OCI-LY7 (cell line): ENCODE measurements at regions not wholly inside any gene's neighbourhood (a gene's known extent, or its start where the extent isn't known, plus 50 kb on each side); places are given as distances from the start of the nearest gene placed in this dataset.

Source experiments
- BruUV-seq: library from RNA; stranded (reverse); fragments of 400-500 nt; replicated peaks from 2 replicates; lab custom pipeline; 2021; lab: Mats Ljungman, UMichigan
- CTCF ChIA-PET: fragments of 300-600 bp; sonication (Branson Sonifier 250); formaldehyde crosslinking; loops from one replicate; lab custom pipeline; 2022; ENCODE audit warnings: antibody characterized with exemption; ENCODE audit not compliant: unreplicated experiment; lab: Charles Lee
- POLR2A ChIA-PET: fragments of 300-600 bp; sonication (Branson Sonifier 250); formaldehyde crosslinking; loops from one replicate; lab custom pipeline; 2022; ENCODE audit warnings: antibody characterized with exemption; lab: Charles Lee
- DNase-seq: peaks from one replicate; pipeline ENCODE4 v3.0.0-alpha.2; 2015; ENCODE audit warnings: low spot score
- H2AFZ ChIP-seq: fragments of 200-600 bp; sonication (generic), shearing (Covaris generic); 2 replicates; pipeline ENCODE4 v1.6.1; 2014; ENCODE audit warnings: mild to moderate bottlenecking, antibody characterized with exemption, low read length, moderate library complexity
- H3K27ac ChIP-seq: fragments of 200-600 bp; sonication (generic); 2 replicates; pipeline ENCODE4 v1.5.1; 2014; ENCODE audit warnings: mixed run types, low read depth, mild to moderate bottlenecking, moderate library complexity, low read length, inconsistent platforms; ENCODE audit not compliant: poor library complexity, severe bottlenecking
- H3K36me3 ChIP-seq: fragments of 200-600 bp; sonication (generic); 2 replicates; pipeline ENCODE4 v1.6.1; 2014; ENCODE audit warnings: mild to moderate bottlenecking, antibody characterized with exemption, low read length, moderate library complexity, mixed read lengths; ENCODE audit not compliant: insufficient read depth
- H3K4me1 ChIP-seq: fragments of 200-600 bp; sonication (generic); 2 replicates; pipeline ENCODE4 v1.5.1; 2014; ENCODE audit warnings: mild to moderate bottlenecking, low read length; ENCODE audit not compliant: insufficient read depth, poor library complexity, severe bottlenecking
- H3K4me2 ChIP-seq: fragments of 200-600 bp; sonication (generic); 2 replicates; pipeline ENCODE4 v1.6.1; 2014; ENCODE audit warnings: mild to moderate bottlenecking, low read length
- H3K4me3 ChIP-seq: fragments of 200-600 bp; sonication (generic); 2 replicates; pipeline ENCODE4 v1.5.1; 2014; ENCODE audit warnings: mild to moderate bottlenecking, low read depth, low read length; ENCODE audit not compliant: poor library complexity, severe bottlenecking
- H3K79me2 ChIP-seq: fragments of 200-600 bp; sonication (generic); 2 replicates; pipeline ENCODE4 v1.6.1; 2016; ENCODE audit warnings: low read depth, mild to moderate bottlenecking, low read length, moderate library complexity, mixed read lengths; ENCODE audit not compliant: insufficient read depth
- H3K9me2 ChIP-seq: fragments of 200-600 bp; sonication (generic); 2 replicates; pipeline ENCODE4 v1.6.1; 2016; ENCODE audit warnings: mild to moderate bottlenecking, low read length, mixed read lengths; ENCODE audit not compliant: insufficient read depth
- H3K9me3 ChIP-seq: fragments of 200-600 bp; sonication (generic); 2 replicates; pipeline ENCODE4 v1.6.1; 2014; ENCODE audit warnings: mild to moderate bottlenecking, mixed run types, low read length, mixed read lengths
- H4K20me1 ChIP-seq: fragments of 200-600 bp; sonication (generic); 2 replicates; pipeline ENCODE4 v1.6.1; 2014; ENCODE audit warnings: mild to moderate bottlenecking, antibody characterized with exemption, low read length, moderate library complexity, mixed read lengths; ENCODE audit not compliant: insufficient read depth
- EZH2phosphoT487 ChIP-seq: fragments of 200-600 bp; sonication (generic); IDR thresholded peaks from 2 replicates; pipeline ENCODE4 v1.6.1; 2018; ENCODE audit warnings: low read depth, borderline replicate concordance, mild to moderate bottlenecking, mixed run types, antibody characterized with exemption, low read length, moderate library complexity, mixed read lengths
- intact Hi-C: fragments of 100-400 bp; cut with micrococcal nuclease; formaldehyde crosslinking; loops from one replicate; pipeline ENCODE4 v1.10.0; 2022; ENCODE audit not compliant: unreplicated experiment
- TF ChIP-seq, protein P1 (sequence below): fragments of 200-600 bp; sonication (generic); conservative IDR thresholded peaks from 2 replicates; pipeline ENCODE4 v1.5.1; 2014; ENCODE audit warnings: mild to moderate bottlenecking, antibody characterized with exemption, low read length, moderate library complexity, mixed read lengths

DNA sequence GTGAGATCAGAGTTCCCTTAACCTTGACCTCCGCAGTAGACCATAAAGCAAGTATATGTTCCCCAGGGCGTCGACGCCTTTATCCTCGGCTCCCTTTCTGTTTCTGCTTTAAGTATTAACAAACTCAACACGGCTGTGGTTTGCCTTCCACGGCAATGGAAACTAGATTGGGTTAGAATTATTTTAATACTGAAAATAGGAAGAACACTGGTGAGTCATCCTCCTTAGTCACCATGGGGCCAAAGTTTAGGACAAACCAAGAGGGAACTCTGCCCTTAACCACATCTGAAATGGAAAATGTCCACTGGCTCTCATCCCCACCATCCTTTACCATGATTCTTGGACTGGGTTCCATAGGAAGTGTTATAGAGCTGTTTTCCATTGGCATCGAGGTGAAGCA, 386.1 kb downstream of the ACTL7B start:
- no TSS peak for BruUV-seq
- Histone ChIP-seq H2AFZ (no peak overlapping the region), H3K4me3 (no peak overlapping the region), H3K79me2 (no peaks in the 10 kb centered on the region), H3K27ac (no peak overlapping the region), H4K20me1 (no peaks in the 10 kb centered on the region), H3K36me3 (no peaks in the 10 kb centered on the region), H3K4me1 (no peaks in the 10 kb centered on the region), H3K4me2 (no peak overlapping the region), H3K9me2 (no peaks in the 10 kb centered on the region), H3K9me3 (no peaks in the 10 kb centered on the region)
- CTCF ChIA-PET: no interaction called here
- POLR2A ChIA-PET: no interaction called here
- TF ChIP-seq, protein P1, sequence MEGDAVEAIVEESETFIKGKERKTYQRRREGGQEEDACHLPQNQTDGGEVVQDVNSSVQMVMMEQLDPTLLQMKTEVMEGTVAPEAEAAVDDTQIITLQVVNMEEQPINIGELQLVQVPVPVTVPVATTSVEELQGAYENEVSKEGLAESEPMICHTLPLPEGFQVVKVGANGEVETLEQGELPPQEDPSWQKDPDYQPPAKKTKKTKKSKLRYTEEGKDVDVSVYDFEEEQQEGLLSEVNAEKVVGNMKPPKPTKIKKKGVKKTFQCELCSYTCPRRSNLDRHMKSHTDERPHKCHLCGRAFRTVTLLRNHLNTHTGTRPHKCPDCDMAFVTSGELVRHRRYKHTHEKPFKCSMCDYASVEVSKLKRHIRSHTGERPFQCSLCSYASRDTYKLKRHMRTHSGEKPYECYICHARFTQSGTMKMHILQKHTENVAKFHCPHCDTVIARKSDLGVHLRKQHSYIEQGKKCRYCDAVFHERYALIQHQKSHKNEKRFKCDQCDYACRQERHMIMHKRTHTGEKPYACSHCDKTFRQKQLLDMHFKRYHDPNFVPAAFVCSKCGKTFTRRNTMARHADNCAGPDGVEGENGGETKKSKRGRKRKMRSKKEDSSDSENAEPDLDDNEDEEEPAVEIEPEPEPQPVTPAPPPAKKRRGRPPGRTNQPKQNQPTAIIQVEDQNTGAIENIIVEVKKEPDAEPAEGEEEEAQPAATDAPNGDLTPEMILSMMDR: no peak
- TF ChIP-seq EZH2phosphoT487: no peak
- intact Hi-C loops: loop anchor here (2.0 kb wide), 1 partner anchor 291 kb away; no protein-coding TSS in a partner anchor
- DNase-seq: no peak

DNA sequence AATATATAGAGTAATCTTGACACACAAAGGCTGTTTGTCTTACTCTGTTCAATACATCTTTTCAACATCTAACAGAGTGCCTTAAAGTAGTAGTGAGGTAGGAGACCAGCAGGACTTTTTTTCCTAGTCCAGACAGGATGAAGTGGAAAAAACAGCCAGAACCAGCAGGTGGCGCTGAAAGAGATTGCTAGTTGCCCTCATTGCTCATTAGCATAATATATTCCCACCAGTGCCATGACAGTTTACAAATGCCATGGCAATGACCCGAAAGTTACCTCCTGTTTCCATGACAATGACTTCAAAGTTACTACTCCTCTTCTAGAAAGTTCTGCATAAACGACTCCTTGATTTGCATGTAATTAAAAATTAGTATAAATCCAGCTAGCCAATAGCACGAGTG, 387.4 kb downstream of the ACTL7B start:
- Histone ChIP-seq H3K9me3 (no peaks in the 10 kb centered on the region), H4K20me1 (no peaks in the 10 kb centered on the region), H3K36me3 (no peaks in the 10 kb centered on the region), H3K4me1 (no peaks in the 10 kb centered on the region), H3K4me2 (no peak overlapping the region), H3K27ac (no peak overlapping the region), H3K4me3 (no peak overlapping the region), H3K9me2 (no peaks in the 10 kb centered on the region), H3K79me2 (no peaks in the 10 kb centered on the region), H2AFZ (no peak overlapping the region)
- POLR2A ChIA-PET: no interaction called here
- BruUV-seq: no TSS peak
- DNase-seq: peak; percentile 37
- CTCF ChIA-PET: no interaction called here
- TF ChIP-seq, protein P1: peak; percentile 82
- no peak for TF ChIP-seq EZH2phosphoT487
- intact Hi-C loops: loop anchor here (2.0 kb wide), 1 partner anchor 292 kb away; no protein-coding TSS in a partner anchor

DNA sequence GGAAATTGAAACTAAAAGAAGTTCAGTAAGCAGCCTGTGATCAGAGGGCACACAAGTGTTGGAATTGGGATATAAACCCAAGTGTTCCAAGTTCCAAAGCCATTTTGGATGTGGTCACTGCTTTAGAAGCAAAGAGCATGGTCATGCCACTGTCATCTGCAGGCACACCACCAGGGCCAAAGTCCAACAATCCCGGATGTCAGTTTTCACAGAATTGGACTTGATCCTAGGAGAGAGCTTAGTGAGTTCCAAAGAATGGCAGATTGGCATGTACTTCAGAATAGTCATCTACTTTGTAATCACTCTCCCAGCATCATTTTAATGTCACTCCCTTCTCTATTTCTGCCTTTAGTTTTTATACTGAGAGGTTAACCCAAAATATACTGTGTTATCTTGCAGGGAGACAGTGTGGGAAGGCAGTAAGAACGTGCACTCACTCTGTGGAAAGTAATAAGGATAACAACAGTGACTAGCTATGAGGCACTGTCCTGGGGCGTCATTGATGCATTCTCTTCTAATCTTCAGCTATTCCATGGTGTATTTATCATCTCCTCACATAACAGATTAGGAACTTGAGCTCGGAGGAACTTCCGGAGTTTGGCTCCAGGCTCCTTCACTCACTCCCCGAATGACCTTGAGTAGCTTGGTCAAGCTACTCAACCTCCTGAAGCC, 388.0 kb downstream of the ACTL7B start:
- H3K4me2 ChIP-seq: no peak overlapping the region
- ChIA-PET CTCF (no interaction called here), POLR2A (interaction anchor here (0.5 kb wide), 1 partner anchor 667 kb away, joined by 8 read pairs; no protein-coding TSS in a partner anchor)
- no peak overlapping the region for H3K4me3 ChIP-seq
- H2AFZ ChIP-seq: no peak overlapping the region
- no peaks in the 10 kb centered on the region for H3K79me2 ChIP-seq
- no peak overlapping the region for H3K27ac ChIP-seq
- H4K20me1 ChIP-seq: no peaks in the 10 kb centered on the region
- H3K9me2 ChIP-seq: no peaks in the 10 kb centered on the region
- no peak for TF ChIP-seq EZH2phosphoT487
- TF ChIP-seq, protein P1: no peak
- H3K4me1 ChIP-seq: no peaks in the 10 kb centered on the region
- intact Hi-C loops: loop anchor here (2.0 kb wide), 1 partner anchor 293 kb away; no protein-coding TSS in a partner anchor
- no peaks in the 10 kb centered on the region for H3K36me3 ChIP-seq
- no peaks in the 10 kb centered on the region for H3K9me3 ChIP-seq
- no peak for DNase-seq
- BruUV-seq: no TSS peak
